DMS153 treated with DMSO at 0.1 percent for 48 hours (cell line): ENCODE measurements at regions not wholly inside any gene's neighbourhood (a gene's known extent, or its start where the extent isn't known, plus 50 kb on each side); places are given as distances from the start of the nearest gene placed in this dataset.

Experiments
- DNase-seq: peaks from one replicate; lab custom pipeline; 2025; ENCODE audit not compliant: unreplicated experiment; lab: John Stamatoyannopoulos, UW

DNA sequence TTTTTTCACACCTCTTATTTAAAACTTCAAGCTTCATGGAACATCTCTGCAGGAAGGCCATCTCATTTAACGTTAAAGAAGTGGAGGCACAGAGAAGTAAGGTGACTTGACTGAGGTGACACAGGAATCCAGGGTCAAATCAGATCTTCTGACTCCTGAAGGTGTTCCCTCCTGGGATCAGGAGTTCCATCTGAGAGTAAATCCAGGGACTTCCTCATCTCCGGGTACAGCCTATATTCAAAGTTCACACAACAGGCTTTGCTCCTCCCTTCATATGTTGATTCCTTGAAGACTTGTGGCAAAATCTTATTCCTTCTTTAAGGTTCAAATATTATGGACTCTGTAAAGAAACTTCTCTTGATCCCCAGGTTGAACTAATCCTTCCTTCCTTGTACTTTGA is 313.1 kb upstream of the CLINT1 start:
- DNase-seq = no peak

DNA sequence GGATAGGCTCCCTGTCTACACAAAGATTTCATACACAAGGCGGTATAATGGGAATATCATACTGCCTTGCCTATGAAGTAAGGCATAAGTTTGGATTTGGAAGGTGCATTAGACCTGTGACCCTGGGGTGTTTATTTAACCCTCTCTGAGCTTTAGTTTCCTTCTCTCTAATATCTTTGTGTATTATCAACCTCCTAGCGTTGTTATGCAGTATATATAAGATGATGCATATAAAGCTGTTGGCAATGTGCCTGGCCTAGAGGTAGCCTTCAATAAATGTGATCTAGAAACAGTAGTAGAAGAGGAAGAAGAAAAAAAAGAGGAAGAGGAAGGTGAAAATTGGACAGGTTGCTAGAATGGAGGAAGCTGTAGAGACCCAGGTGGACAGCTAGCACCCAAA is 311.6 kb upstream of the CLINT1 start:
- no peak for DNase-seq

DNA sequence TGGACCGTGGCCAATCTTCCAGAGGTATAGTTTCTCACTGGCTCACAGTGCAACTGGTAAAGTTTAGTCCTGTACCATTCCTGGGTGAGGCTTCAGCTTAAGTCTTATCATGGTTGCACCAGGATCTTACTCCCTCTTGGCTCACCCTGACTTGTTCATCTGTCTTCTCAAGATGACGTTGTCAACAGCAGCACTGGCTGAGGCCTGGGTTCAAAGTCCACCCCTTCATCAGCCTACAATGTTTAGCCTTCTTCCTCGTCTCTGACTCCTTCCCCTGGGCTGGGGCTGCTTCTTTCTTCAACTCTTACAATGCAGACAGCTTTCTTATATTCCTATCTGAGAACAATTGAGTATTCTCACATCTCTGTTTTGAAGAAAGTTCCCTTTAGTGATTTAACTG is 311.1 kb upstream of the CLINT1 start:
- DNase-seq = no peak

DNA sequence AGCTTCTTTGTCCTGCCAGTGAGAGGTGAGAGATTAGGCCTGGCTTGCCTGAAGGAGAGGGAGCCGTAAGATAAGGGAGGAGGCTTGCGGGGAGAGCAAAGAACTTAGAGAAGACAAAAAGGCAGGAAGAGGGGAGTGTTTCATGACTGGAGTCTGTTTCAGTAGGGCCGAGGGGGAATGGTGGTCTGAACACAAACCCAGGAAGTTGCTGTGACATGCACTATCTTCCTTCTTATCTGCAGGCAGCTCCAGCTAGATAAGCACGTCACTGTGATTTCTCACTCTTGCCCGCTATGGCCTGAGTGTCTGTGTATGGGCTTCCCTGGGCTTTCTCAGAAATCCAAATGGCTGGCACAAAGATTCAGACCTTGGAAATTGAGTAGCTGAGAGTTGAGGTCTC is 307.5 kb upstream of the CLINT1 start:
- DNase-seq = no peak

DNA sequence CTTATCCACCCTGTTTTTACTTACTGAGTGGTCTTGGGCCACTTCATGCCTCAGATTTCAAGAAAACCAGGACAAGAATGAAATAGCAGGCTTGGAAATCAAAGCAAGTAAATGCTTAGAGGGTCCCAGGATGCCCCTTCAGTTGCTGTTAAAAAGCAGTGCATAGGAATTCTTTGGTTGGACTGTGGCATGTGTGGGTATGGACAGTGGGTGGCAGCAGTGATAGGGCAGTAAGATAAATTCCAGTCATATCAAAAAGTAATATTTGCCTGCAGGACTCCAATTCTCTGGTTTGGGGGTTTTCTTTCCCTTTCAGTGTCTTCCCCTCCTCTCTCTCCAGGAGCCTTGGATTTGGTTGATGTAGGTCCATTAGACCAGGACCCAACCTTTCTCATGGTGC is 306.7 kb upstream of the CLINT1 start:
- DNase-seq = no peak

DNA sequence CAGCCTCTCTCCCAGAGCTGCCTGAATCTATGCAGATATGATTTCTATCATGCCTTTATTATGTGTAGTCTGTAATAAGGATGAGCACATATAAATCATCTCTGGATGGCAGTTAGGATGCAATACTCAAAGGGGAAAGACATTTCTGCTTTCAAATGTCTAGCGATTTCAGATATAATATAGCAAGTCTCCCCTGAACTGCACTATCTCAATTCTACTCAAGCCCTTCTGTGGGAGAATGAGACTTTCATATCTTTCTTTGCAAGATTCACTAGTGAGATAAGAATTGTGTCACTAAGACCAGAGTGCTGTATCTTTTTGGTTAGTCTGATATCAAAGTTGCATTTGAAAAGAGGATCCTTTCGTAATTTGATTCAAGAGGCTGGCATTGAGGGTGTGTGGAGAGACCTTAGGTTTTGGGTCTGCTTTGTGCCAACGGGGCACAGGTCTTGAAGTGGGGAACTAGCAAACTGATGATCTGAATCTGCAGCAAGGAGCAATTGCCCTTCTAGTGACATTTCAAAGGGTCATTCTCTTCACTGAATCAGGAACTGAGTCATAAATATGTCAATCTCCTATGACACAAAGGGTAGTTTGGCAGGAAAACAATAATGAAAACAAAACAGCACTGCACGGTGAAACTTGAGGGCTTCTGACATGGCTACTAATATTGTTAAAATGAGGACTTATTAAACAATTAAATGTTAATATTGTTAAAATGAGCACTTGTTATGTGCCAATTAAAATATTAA is 305.5 kb upstream of the CLINT1 start:
- no peak for DNase-seq

DNA sequence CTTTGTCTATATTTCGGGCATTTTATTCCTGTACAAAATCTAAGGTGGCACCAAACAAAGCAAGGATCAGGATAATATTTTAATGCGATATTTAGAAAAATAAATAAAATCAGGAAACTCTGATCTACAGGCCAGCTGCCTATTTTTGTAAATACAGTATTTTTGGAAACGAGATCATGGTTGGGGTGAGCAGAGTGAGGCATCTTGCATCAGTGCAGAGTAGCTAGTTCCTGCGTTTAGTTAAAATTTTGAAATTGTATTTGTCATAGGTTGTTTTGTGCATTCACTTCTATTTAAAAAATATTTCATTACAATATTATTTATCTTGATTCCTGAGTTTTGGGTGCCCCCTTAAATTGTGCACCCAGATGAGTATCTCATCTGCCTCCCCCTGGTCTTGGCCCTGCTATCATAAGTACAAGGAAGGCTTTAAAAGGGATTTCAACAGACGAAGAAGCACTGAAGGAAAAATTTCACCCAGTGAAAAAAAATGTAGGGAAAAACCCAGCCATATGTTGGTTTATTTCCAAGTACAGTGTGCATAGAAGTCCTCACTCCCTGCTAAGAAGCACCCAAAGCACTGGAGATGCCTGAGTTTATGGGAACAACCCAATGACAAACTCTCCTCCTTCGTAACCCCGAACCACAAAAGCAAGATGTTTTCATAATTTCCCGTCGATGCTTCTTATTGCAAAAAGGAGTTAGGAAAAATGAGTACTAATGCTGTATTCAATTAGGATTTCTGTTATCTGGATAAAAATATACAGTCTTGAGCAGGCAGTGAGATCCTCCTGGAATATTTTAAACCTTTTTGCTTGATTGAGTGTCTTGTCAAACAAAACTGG is 304.7 kb upstream of the CLINT1 start:
- DNase-seq = no peak

DNA sequence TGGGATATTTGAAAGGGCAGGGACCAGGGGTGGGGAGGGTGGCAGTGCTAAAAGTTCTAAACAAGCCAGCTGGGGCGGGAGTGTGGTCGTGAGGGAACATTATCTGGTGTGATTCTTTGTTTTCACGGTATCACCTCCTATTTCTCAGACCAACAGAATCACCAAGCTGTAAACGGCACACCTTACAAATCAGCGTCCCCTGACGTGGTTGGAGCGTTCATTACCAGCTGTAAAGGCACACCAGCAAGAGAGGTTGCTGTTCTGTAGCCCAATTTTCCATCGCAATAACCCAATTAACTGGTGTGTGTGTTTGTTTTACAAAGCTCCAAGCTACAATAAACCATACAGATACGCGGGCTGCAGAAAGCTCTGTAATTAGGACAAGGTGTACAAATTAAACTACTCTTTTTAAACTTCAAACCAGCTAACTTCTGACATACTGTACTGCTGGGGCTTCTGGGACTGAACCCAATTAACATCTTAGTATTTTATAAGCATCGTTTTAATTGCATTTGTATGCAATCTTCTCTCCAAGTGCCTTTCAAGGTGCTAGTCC is 303.6 kb upstream of the CLINT1 start:
- no peak for DNase-seq

DNA sequence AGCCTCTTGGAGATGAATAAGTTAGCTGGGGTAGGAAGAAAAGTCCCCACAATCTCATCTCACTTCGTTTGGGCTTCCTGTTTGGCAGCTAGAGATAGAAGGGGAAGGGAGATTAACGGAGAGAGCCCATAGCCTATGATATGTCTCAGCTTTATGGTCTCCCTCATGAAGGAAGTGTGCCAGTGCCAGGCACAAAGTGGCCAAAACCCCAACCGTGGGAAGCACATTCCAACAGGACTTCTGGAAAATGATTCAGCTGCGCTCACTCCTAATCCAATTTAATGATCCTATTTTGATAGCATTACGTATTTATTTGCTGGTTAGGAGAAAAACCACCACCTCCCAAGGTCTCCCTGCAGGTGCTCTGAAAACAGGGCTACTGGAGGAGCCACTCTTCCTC is 303.1 kb upstream of the CLINT1 start:
- DNase-seq = no peak

DNA sequence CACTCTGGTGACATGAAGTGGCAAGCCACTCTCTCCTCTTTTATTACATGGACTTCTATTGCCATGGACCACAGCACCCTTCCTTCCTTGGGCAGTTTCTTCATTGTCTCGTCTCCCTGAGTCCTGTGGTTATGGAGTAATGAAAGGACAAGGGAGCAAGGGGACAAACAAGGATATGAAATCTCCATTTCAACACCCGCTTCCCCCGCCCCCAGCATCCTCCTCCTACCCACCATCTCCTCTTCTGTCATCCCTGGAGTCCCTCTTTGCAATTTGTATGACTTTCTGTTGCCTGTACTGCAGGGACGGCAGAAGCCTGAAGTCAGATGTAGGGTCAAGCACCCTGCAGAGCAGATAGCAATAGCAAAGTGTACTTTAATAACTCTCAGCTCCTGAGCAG is 300.7 kb upstream of the CLINT1 start:
- DNase-seq = no peak

DNA sequence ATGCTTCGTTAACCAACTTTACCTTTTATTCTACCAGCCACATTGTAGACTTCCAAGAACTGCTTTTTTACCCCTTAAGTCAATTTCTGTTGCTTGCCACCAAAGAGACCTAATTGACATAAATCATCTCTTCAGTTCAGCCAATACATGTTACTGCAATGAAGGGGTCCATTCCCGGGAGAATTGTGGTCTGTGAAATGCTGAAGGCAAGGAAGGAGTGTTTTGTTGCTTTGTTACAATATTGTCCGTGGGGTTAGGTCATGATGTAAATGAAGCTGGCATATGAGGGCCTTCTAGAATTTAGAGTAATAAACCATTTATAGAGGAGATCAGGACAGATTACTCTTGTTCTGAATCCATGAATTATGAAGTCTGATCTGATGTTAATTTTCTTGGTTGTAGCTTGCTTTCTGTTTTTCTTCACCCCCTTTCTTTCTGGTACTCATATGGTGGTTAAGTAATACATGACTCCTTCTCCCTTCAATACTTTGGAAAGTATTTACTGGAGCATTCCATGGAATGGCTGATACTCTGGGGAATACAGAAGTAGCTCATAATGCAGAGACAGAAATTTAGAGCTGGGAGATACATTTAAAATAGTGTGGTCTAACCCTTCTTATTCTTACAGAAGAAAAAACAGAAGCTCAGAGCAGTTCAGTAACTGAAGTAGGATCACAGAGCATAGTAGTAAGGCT is 297.0 kb upstream of the CLINT1 start:
- no peak for DNase-seq

DNA sequence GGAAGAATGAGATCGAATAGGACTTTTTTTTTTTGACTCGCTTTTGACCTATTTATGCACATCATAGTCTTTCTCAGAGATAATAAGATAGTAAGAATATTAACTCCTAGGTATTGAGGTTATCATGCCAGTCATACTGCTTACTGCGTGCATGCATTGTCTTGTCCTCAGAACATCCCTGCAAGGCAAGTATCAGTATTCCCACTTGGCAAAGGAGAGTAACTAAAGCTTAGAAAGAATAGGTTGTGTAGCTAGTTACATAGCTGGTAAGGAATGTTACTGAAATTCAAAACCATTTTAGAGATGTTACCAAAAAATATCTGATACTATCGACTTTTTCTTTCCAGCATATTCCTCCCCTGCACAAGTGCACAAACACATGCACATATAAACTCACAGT is 296.1 kb upstream of the CLINT1 start:
- no peak for DNase-seq

DNA sequence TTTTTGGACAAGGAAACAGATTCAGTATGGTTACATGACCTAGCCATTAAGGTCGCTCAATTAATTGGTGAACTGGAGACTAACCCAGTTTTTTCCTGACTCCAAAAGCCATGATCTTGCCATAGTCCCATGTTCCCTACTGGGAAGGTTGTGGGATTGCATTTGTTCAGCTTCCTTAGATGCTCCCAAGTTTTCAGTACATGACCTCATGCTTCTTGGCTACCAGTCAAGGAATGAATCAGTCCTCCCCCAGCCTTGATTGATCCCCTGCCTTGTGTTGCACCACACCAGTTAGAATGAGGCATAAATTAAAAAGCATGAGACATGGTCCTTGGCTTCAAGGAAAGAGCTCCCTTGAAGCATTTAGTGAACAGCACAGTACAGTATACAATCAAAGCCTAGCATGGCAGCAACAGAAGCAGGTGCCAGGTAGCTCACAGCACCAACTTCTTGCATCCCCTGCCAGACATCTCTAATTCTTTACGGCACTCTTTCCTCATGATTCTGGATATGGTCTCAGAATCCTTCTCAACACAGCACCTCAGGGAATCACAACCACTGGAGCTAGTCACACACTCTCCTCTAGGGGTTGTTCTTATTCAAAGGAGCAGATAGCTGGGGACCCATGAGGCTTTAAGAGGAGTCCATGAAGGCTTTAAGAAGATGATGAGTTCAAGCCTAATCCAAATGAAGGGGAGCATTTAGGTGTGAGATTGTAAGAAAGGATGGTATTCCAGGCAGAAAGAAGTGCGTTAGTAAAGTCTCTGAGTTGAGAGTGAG is 295.5 kb upstream of the CLINT1 start:
- no peak for DNase-seq

DNA sequence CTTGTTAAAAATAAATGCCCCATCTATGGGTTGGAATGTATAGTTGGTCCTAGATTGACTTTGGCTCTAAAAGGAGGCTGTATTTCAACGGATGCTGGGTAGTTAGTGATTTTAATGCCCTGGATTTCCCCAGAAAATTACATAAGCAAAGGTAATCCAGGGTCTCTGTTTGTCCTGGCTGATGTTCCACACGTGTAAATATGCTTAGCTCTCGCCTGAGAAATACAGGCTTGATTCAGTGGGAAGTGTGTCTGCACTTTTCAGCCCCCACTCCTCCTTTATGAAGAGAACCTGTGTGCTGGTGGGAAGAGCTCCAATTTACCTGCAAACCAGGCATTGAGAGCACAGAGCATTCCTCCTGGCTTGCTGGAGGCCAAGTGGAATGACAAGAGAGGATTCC is 294.6 kb upstream of the CLINT1 start:
- no peak for DNase-seq

DNA sequence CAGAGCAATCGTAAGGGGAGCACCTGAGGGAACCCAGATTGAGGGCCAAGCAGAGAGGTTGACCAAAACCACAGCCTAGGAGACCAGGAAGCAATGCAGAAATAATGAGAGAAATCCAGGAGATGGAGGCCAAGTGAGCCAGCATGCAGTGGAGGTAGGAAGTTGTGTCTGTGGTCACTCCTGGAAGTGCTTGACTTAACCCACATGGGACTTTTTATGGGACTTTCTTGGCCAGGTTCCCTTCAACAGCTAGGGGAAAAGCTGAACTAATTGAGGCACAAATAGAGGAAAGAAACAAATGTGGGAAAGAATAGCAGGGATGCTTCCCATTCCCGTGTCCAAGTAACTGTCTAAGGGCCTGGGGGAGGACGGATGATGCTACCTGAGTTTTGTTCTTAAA is 293.2 kb upstream of the CLINT1 start:
- DNase-seq = no peak

DNA sequence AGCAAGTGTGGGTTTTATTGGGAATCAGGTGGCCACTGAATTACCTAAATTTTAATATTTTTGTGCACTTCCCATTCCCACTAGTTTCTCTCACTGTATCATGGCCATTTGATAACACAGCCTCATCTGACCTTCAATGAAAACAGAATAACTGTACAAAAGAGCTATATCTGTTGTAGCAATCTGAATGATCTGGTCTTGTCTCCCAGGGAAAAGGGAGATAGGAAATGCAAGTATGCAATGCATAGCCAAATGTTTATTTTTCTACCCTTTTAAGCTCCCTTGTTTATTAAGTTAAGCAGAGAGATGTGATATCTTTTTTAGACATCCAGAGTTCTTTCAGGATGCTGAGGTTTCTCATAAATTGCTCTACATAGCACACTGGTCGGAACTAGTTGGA is 288.3 kb upstream of the CLINT1 start:
- no peak for DNase-seq

DNA sequence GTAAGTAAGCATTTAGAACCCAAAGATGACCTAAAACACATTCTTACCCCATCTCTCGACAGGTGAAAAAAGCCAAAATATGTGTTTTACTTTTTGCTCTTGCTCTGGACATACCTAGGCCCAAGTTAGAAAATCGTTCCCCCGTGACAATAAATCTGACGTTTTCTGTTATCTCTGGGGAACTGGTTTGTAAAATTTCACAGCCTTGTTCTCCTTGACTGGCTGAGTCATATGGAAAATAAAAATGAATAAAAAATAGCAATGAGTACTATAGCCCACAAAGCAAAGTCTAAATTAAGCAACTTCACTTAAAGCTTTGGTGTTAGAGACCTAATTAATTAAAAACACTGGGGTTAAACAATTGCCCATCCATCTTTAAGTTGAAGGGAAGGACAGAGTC is 286.9 kb upstream of the CLINT1 start:
- DNase-seq = no peak

DNA sequence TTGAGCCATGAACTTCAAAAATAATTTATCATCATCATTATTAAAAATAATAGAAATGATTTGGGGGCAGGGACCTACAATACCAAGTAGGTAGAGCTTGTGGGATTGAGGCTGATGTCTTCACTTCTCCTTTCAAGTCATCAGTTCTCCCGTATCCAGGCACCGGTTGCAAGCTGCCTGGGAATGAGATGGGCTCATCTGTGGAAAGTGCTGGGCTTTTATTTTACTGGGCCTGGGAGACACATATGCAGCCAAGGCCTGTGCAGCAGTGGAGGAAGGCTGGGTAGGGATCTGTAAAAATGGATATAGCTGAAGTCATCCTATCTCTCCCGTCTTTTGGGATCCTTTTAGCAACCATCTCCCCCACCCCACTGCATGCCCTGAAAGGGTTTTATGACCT is 284.1 kb upstream of the CLINT1 start:
- no peak for DNase-seq

DNA sequence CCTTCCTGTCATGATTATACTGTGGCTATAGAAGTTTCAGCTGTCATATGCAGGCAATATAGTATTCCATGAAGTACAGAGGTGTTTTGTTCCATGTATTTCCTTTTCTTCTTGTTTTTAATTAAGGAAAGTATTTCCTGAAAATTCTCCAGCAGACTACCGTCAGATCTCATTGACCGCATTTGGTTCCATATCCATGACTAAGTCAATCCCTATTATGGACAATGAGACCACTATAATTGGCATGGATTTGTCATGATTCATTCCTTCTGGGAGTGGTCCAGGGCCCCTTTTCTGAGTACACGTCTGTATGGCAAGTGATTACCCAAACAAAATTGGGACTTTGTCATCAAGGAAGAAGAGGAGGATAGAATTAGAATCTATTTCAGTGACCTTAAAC is 283.2 kb upstream of the CLINT1 start:
- DNase-seq = no peak

DNA sequence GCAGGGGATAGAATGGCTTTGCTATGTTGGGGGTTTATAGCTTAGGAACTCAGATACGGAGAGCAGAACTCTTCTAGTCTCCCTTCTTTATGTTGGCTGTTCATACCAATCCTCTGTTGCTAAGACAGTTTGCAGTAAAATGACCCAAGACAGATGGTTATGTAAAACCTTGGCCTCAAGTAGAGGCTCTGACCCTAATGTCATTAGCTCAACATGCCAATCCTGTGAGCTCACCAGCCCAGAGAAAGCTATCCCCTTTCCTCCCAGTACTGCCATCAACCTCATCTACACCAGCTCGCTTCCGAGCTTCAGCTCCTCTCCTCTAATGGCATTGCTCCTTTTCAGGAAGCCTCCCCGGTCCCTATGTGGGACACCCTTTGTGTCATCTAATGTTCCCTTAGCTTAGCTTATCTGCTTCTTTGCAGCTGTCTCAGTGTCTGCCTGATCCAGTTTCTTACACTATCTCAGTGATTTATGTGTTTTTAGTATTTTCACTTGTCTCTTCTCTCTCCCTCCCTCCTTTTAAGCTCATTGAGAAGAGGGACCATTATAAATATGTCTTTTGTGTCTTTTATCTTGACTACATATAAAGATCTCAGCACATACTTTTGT is 281.3 kb upstream of the CLINT1 start:
- DNase-seq = no peak

DNA sequence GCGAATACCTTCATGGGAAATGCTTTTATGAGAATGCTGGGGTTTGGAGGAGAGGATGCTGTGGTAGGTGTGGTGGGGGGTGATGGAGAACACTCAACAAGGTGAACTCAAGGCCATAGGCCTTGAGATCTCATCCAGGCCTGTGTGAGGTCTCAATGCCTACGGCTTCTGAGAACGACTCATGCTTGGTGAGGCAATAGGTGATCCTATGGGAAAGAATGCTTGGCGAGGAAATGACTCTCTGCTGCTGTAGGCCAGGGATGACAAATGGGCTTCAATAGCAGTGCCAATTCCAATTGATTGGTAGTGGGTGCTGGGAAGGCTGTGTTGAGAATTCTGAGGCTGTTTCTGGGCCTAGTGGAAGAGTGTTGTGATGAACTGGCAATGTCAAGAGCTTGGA is 280.2 kb upstream of the CLINT1 start:
- DNase-seq = no peak
